ENCODE measurements at regions not wholly inside any gene's neighbourhood (a gene's known extent, or its start where the extent isn't known, plus 50 kb on each side); places are given as distances from the start of the nearest gene placed in this dataset.

- TF ChIP-seq EZH2 (IDR thresholded peaks at IDR 0.05; ENCODE audit: insufficient read depth, low read length) (no peak), CTCF (IDR thresholded peaks at IDR 0.05; ENCODE audit: insufficient read depth, low read depth, low read length) (no peak)
Observed at GRCh38 chr5:2036885-2037284, 154.2 kb upstream of the IRX4 start.

Data from astrocyte (in vitro differentiated cells and primary cell).